ENCODE measurements at regions not wholly inside any gene's neighbourhood (a gene's known extent, or its start where the extent isn't known, plus 50 kb on each side); places are given as distances from the start of the nearest gene placed in this dataset.

GRCh38 chr6:14966906-14967711, 278.8 kb upstream of the JARID2 start:
- no peak for DNase-seq (ENCODE audit: low read depth, low spot score)
- intact Hi-C loops (cut with micrococcal nuclease; ENCODE audit: unreplicated experiment) = no loop called here
- no peaks in the 10 kb centered on the region for H3K36me3 ChIP-seq (ENCODE audit: control insufficient read depth, insufficient read depth, low read length)
- ChIA-PET POLR2A (interaction anchor here (0.6 to 0.7 kb wide), 2 partner anchors 205 to 351 kb away, joined by 3 to 5 read pairs; no protein-coding TSS in a partner anchor), CTCF (no interaction called here)
- no peaks in the 10 kb centered on the region for H3K4me1 ChIP-seq (ENCODE audit: control insufficient read depth, insufficient read depth, low read length)
- no peak for TF ChIP-seq SIN3A (IDR thresholded peaks at IDR 0.05; ENCODE audit: borderline replicate concordance, insufficient read depth, low read depth, low read length)
- no peak for TF ChIP-seq REST (IDR thresholded peaks at IDR 0.05; ENCODE audit: insufficient read depth in 1 of 2, low read depth in 2 of 2, low read length in 1 of 2)
- TF ChIP-seq TCF7L2 (IDR thresholded peaks at IDR 0.05; ENCODE audit: low read depth, low read length) = no peak
- no peak for TF ChIP-seq POLR2AphosphoS5 (IDR thresholded peaks at IDR 0.05; ENCODE audit: low read depth, low read length)
- TF ChIP-seq CTCF (IDR thresholded peaks at IDR 0.05) = no peak
- no peaks in the 10 kb centered on the region for H3K9me3 ChIP-seq (ENCODE audit: control insufficient read depth, insufficient read depth, low read depth, low read length)
- in situ Hi-C loops (cut with HindIII; ENCODE audit: low pct_unique_long_range_greater_than_20kb, low sequenced_read_pairs) = no loop called here
- H3K4me3 ChIP-seq (ENCODE audit: low read depth in 2 of 2, low read length in 2 of 2) = no peak overlapping the region
- no peak for ATAC-seq
- no peaks in the 10 kb centered on the region for H3K27me3 ChIP-seq (ENCODE audit: control insufficient read depth, insufficient read depth, low read length)
- no TSS peak for BruUV-seq (replicated peaks)
- H3K27ac ChIP-seq (ENCODE audit: low read length) = no peak overlapping the region

DNA sequence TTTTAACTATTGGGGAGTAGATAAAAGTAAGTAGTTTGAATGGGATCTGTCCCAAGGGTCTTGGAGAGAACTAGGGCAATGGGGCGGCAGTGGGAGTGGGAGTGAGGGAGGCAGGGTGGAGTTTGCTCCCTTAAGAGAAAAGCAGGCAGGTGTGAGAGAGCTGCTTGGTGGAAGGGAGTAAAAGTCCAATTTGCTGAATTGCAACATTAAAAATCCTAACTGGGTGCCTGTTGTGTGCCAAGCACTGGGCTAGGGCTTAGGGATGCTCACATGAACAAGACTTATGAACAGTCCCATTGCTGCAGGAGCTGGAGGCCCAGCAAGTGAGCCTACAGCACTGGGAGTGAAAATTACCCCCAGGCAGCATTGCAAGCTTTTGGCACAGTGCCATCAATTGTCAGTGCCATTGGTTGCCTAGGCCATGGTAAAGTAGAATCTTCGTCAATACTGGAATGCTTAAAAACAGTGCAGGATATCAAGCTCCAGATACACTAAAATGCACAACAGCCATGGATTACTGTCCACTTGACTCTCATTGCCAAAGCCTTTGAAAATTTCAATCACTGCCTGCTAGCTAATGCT, 277.7 kb upstream of the JARID2 start:
- CTCF ChIA-PET = no interaction called here
- ATAC-seq = no peak
- no peak overlapping the region for H3K27ac ChIP-seq (ENCODE audit: low read length)
- no peak for DNase-seq (ENCODE audit: low read depth, low spot score)
- H3K9me3 ChIP-seq (ENCODE audit: control insufficient read depth, insufficient read depth, low read depth, low read length) = no peaks in the 10 kb centered on the region
- no peaks in the 10 kb centered on the region for H3K36me3 ChIP-seq (ENCODE audit: control insufficient read depth, insufficient read depth, low read length)
- TF ChIP-seq SIN3A (IDR thresholded peaks at IDR 0.05; ENCODE audit: borderline replicate concordance, insufficient read depth, low read depth, low read length) = no peak
- TF ChIP-seq TCF7L2 (IDR thresholded peaks at IDR 0.05; ENCODE audit: low read depth, low read length) = no peak
- no peak for TF ChIP-seq POLR2AphosphoS5 (IDR thresholded peaks at IDR 0.05; ENCODE audit: low read depth, low read length)
- no peak for TF ChIP-seq REST (IDR thresholded peaks at IDR 0.05; ENCODE audit: insufficient read depth in 1 of 2, low read depth in 2 of 2, low read length in 1 of 2)
- TF ChIP-seq CTCF (IDR thresholded peaks at IDR 0.05) = no peak
- no peaks in the 10 kb centered on the region for H3K27me3 ChIP-seq (ENCODE audit: control insufficient read depth, insufficient read depth, low read length)
- BruUV-seq (replicated peaks) = no TSS peak
- intact Hi-C loops (cut with micrococcal nuclease; ENCODE audit: unreplicated experiment) = no loop called here
- H3K4me3 ChIP-seq (ENCODE audit: low read depth in 2 of 2, low read length in 2 of 2) = no peak overlapping the region
- POLR2A ChIA-PET = no interaction called here
- H3K4me1 ChIP-seq (ENCODE audit: control insufficient read depth, insufficient read depth, low read length) = no peaks in the 10 kb centered on the region
- in situ Hi-C loops (cut with HindIII; ENCODE audit: low pct_unique_long_range_greater_than_20kb, low sequenced_read_pairs) = no loop called here
